Peyer's patch (tissue), 4 donors: ENCODE measurements at regions not wholly inside any gene's neighbourhood (a gene's known extent, or its start where the extent isn't known, plus 50 kb on each side); places are given as distances from the start of the nearest gene placed in this dataset.

Experiments
- CTCF ChIP-seq, 6 experiments: fragments of 450-650 bp in 4 of 6; fragments of 200-600 bp in 2 of 6; sonication (generic) in 1 of 6; IDR thresholded peaks; one replicate each; pipeline ENCODE4 v1.5.1; 2017 to 2019; ENCODE audit warnings: antibody characterized with exemption in 6 of 6, mild to moderate bottlenecking in 3 of 6, moderate library complexity in 1 of 6
- POLR2A ChIP-seq, 2 donors: fragments of 450-650 bp; IDR thresholded peaks; one replicate each; pipeline ENCODE4 v1.5.1; 2017; ENCODE audit warnings: antibody characterized with exemption in 2 of 2, mild to moderate bottlenecking in 2 of 2, moderate library complexity in 2 of 2

- TF ChIP-seq CTCF (IDR thresholded peaks at IDR 0.05) (no peak), POLR2A (IDR thresholded peaks at IDR 0.05) (no peak)
These were observed 112.4 kb upstream of the IRX3 start for GRCh38 chr16:54398986-54399385.
